Thyroid gland (tissue), 4 donors: ENCODE measurements at regions not wholly inside any gene's neighbourhood (a gene's known extent, or its start where the extent isn't known, plus 50 kb on each side); places are given as distances from the start of the nearest gene placed in this dataset.
"Not testable (repeated sequence)": the region's sequence is repeated elsewhere in the genome, so short reads cannot be mapped to it uniquely, and the experiment has no call there.

Source experiments
- CTCF ChIP-seq, 6 experiments: fragments of 200-600 bp in 3 of 6; fragments of 450-650 bp in 3 of 6; sonication (generic) in 3 of 6; IDR thresholded peaks; one replicate each; pipeline ENCODE4 v1.5.1; 2016 to 2019; ENCODE audit warnings: antibody characterized with exemption in 6 of 6, mild to moderate bottlenecking in 2 of 6, inconsistent platforms in 1 of 6, moderate library complexity in 1 of 6
- POLR2A ChIP-seq, 2 donors: fragments of 450-650 bp; IDR thresholded peaks; one replicate each; pipeline ENCODE4 v1.6.1; 2017; ENCODE audit warnings: antibody characterized with exemption in 2 of 2, mild to moderate bottlenecking in 2 of 2, moderate library complexity in 1 of 2

DNA sequence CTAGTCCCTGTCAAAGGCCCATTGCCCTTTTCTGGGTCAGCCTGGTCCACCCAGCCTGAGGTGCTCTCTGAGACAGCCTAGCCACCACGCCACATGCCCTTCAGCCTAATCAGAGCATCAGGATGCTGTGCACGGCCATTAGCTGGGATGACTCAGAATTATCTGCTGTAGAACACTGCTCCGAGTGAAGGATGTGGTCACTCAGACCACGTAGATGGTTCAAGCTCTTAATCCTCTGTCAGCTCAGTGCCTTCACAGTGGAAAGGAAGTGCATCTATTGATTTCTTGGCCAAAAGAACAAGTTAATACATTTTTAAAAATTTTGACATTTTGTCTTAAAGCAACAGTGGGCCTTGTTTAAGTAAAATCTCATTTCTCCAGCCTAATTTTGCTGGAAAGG lies 557.6 kb downstream of the TUBA3C start:
- TF ChIP-seq CTCF, POLR2A (IDR thresholded peaks at IDR 0.05): not testable (repeated sequence)
